H9 (cell line): ENCODE measurements at regions not wholly inside any gene's neighbourhood (a gene's known extent, or its start where the extent isn't known, plus 50 kb on each side); places are given as distances from the start of the nearest gene placed in this dataset.

Experiments
- DNase-seq: peaks from one replicate; pipeline ENCODE4 v3.0.0-alpha.2; 2017
- H2AFZ ChIP-seq: one replicate; pipeline ENCODE4 v1.6.1; 2013; ENCODE audit warnings: mild to moderate bottlenecking, low read length, control low read depth, moderate library complexity
- H2AK5ac ChIP-seq: 2 replicates; pipeline ENCODE4 v1.6.1; 2013; ENCODE audit warnings: low read length, control low read depth, mixed read lengths; ENCODE audit not compliant: insufficient read length
- H2BK120ac ChIP-seq: one replicate; pipeline ENCODE4 v1.6.1; 2013; ENCODE audit warnings: low read depth, mild to moderate bottlenecking, low read length, control low read depth, inconsistent platforms; ENCODE audit not compliant: poor library complexity, severe bottlenecking
- H2BK12ac ChIP-seq: 2 replicates; pipeline ENCODE4 v1.6.1; 2013; ENCODE audit warnings: low read length, control low read depth, mixed read lengths, low read depth; ENCODE audit not compliant: insufficient read length
- H2BK15ac ChIP-seq: 2 replicates; pipeline ENCODE4 v1.6.1; 2013; ENCODE audit warnings: low read depth, low read length, control low read depth
- H2BK20ac ChIP-seq: one replicate; pipeline ENCODE4 v1.6.1; 2013; ENCODE audit warnings: low read depth, mild to moderate bottlenecking, low read length, control low read depth, inconsistent platforms; ENCODE audit not compliant: poor library complexity, severe bottlenecking
- H2BK5ac ChIP-seq: 2 replicates; pipeline ENCODE4 v1.6.1; 2013; ENCODE audit warnings: low read length, control low read depth, mixed read lengths; ENCODE audit not compliant: insufficient read length
- H3K14ac ChIP-seq: 2 replicates; pipeline ENCODE4 v1.6.1; 2013; ENCODE audit warnings: low read length, control low read depth; ENCODE audit not compliant: insufficient read depth
- H3K18ac ChIP-seq: 2 replicates; pipeline ENCODE4 v1.6.1; 2013; ENCODE audit warnings: low read depth, mild to moderate bottlenecking, mixed read lengths, low read length, control low read depth; ENCODE audit not compliant: insufficient read length
- H3K23ac ChIP-seq: 2 replicates; pipeline ENCODE4 v1.6.1; 2013; ENCODE audit warnings: low read length, control low read depth, mixed read lengths, low read depth; ENCODE audit not compliant: insufficient read length
- H3K23me2 ChIP-seq: 2 replicates; pipeline ENCODE4 v1.6.1; 2013; ENCODE audit warnings: low read depth, mild to moderate bottlenecking, mixed read lengths, low read length, control low read depth; ENCODE audit not compliant: insufficient read length, poor library complexity, severe bottlenecking
- H3K27ac ChIP-seq: 2 replicates; pipeline ENCODE4 v1.5.1; 2013; ENCODE audit warnings: low read length, control low read depth, mixed read lengths, low read depth; ENCODE audit not compliant: insufficient read length
- H3K27me3 ChIP-seq: 2 replicates; pipeline ENCODE4 v1.6.1; 2013; ENCODE audit warnings: low read length, control low read depth, inconsistent platforms; ENCODE audit not compliant: insufficient read depth
- H3K4ac ChIP-seq: 2 replicates; pipeline ENCODE4 v1.6.1; 2013; ENCODE audit warnings: low read depth, mild to moderate bottlenecking, control low read depth, inconsistent platforms, low read length, moderate library complexity
- H3K4me1 ChIP-seq: 2 replicates; pipeline ENCODE4 v1.6.1; 2013; ENCODE audit warnings: low read length, control low read depth, inconsistent platforms; ENCODE audit not compliant: insufficient read depth
- H3K4me2 ChIP-seq: 2 replicates; pipeline ENCODE4 v1.6.1; 2013; ENCODE audit warnings: low read length, control low read depth, mixed read lengths; ENCODE audit not compliant: insufficient read length, insufficient read depth
- H3K56ac ChIP-seq: 2 replicates; pipeline ENCODE4 v1.6.1; 2013; ENCODE audit warnings: low read depth, mild to moderate bottlenecking, mixed read lengths, low read length, control low read depth; ENCODE audit not compliant: insufficient read length
- H3K79me1 ChIP-seq: 2 replicates; pipeline ENCODE4 v1.6.1; 2013; ENCODE audit warnings: low read depth, mild to moderate bottlenecking, moderate library complexity, low read length, control low read depth, inconsistent platforms; ENCODE audit not compliant: insufficient read depth, poor library complexity, severe bottlenecking
- H3K79me2 ChIP-seq: 2 replicates; pipeline ENCODE4 v1.6.1; 2013; ENCODE audit warnings: low read length, control low read depth, inconsistent platforms; ENCODE audit not compliant: insufficient read depth
- H3K9ac ChIP-seq: 2 replicates; pipeline ENCODE4 v1.6.1; 2013; ENCODE audit warnings: low read length, control low read depth, mixed read lengths; ENCODE audit not compliant: insufficient read length; ENCODE audit errors: extremely low read depth
- H3K9me3 ChIP-seq: one replicate; pipeline ENCODE4 v1.6.1; 2013; ENCODE audit warnings: low read depth, low read length, inconsistent platforms; ENCODE audit not compliant: control insufficient read depth
- H3T11ph ChIP-seq: one replicate; pipeline ENCODE4 v1.6.1; 2013; ENCODE audit warnings: mild to moderate bottlenecking, low read length, control low read depth, inconsistent platforms
- H4K20me1 ChIP-seq: one replicate; pipeline ENCODE4 v1.6.1; 2013; ENCODE audit not compliant: control insufficient read depth, insufficient read length, insufficient read depth
- H4K5ac ChIP-seq: 2 replicates; pipeline ENCODE4 v1.6.1; 2013; ENCODE audit warnings: low read depth, mild to moderate bottlenecking, mixed read lengths, low read length, control low read depth; ENCODE audit not compliant: insufficient read length
- H4K8ac ChIP-seq: replicated peaks from 2 replicates; pipeline ENCODE4 v1.6.1; 2013; ENCODE audit warnings: low read length, control low read depth, mixed read lengths, low read depth; ENCODE audit not compliant: insufficient read length
- H4K91ac ChIP-seq: 2 replicates; pipeline ENCODE4 v1.6.1; 2013; ENCODE audit warnings: low read depth, mild to moderate bottlenecking, moderate library complexity, mixed read lengths, low read length, control low read depth; ENCODE audit not compliant: insufficient read length
- H3K27ac Mint-ChIP-seq, 3 experiments: 2 replicates in 2 of 3; 3 replicates in 1 of 3; pipeline ENCODE4 v1.8.0; 2020 to 2021; ENCODE audit warnings: mixed read lengths in 3 of 3, mild to moderate bottlenecking in 1 of 3, moderate library complexity in 1 of 3
- H3K27me3 Mint-ChIP-seq: 2 replicates; pipeline ENCODE4 v1.8.0; 2021; ENCODE audit warnings: low read depth, mild to moderate bottlenecking, moderate library complexity, mixed read lengths
- H3K36me3 Mint-ChIP-seq, 3 experiments: 2 replicates in 2 of 3; 3 replicates in 1 of 3; pipeline ENCODE4 v1.8.0; 2020 to 2021; ENCODE audit warnings: low read depth in 3 of 3, mixed read lengths in 3 of 3; ENCODE audit not compliant: insufficient read depth in 1 of 3
- H3K4me1 Mint-ChIP-seq, 2 experiments: 2 replicates each; pipeline ENCODE4 v1.8.0; 2020; ENCODE audit warnings: mixed read lengths in 2 of 2
- H3K4me3 Mint-ChIP-seq, 2 experiments: 2 replicates in 1 of 2; 3 replicates in 1 of 2; pipeline ENCODE4 v1.8.0; 2020 to 2021; ENCODE audit warnings: mild to moderate bottlenecking in 2 of 2, mixed read lengths in 2 of 2, moderate library complexity in 1 of 2
- H3K9me3 Mint-ChIP-seq, 2 experiments: 2 replicates in 1 of 2; 3 replicates in 1 of 2; pipeline ENCODE4 v1.8.0; 2020; ENCODE audit warnings: mild to moderate bottlenecking in 2 of 2, mixed read lengths in 2 of 2, moderate library complexity in 1 of 2
- CTCF ChIP-seq: fragments of 200-600 bp; sonication (generic); conservative IDR thresholded peaks from 3 replicates; pipeline ENCODE4 v1.8.0; 2021; ENCODE audit warnings: antibody characterized with exemption, mild to moderate bottlenecking
- WGBS: extraction: QIAGEN DNeasy Blood & Tissue Kit; methylation state at CpG from one replicate; pipeline ENCODE4 v1.1.7; 2013; ENCODE audit warnings: missing lambda C conversion rate, low lambda C conversion rate, mixed read lengths; ENCODE audit not compliant: insufficient read length; ENCODE audit errors: extremely low coverage; 5-methylcytosine and 5-hydroxymethylcytosine counted together

GRCh38 chr20:63085151-63085861, 78.5 kb upstream of the BHLHE23 start:
- Histone ChIP-seq H3K9me3 (no peaks in the 10 kb centered on the region), H3K23ac (no peak overlapping the region)

More at GRCh38 chr20:63085151-63085861, 78.5 kb upstream of the BHLHE23 start:
- TF ChIP-seq CTCF: no peak
- Histone ChIP-seq H2AFZ (no peak overlapping the region), H3K14ac (no peak overlapping the region), H2BK5ac (no peak overlapping the region), H3K27me3 (no peaks in the 10 kb centered on the region), H3K4me2 (no peak overlapping the region), H2BK120ac (no peak overlapping the region), H4K91ac (no peak overlapping the region), H2BK20ac (no peak overlapping the region), H2AK5ac (no peak overlapping the region), H3K4me1 (no peaks in the 10 kb centered on the region), H3K4ac (no peak overlapping the region), H3K23me2 (no peaks in the 10 kb centered on the region), H3K9ac (no peak overlapping the region), H3K56ac (no peak overlapping the region), H2BK15ac (no peak overlapping the region), H3T11ph (no peak overlapping the region), H3K79me1 (no peaks in the 10 kb centered on the region), H4K20me1 (no peaks in the 10 kb centered on the region), H3K27ac (no peak overlapping the region), H4K5ac (no peak overlapping the region), H4K8ac (no peak overlapping the region), H3K18ac (no peak overlapping the region), H2BK12ac (no peak overlapping the region), H3K79me2 (no peaks in the 10 kb centered on the region)
- no CpG with 5 or more reads among the region's 34 CpGs for WGBS
- peak; percentile 28 for DNase-seq
- Mint-ChIP-seq H3K4me1 (peaks cover 2 to 5% of the 10 kb centered on the region in 2 experiments; a peak in 3 of 4 replicates), H3K36me3 (no peaks in the 10 kb centered on the region), H3K27ac (no peak overlapping the region), H3K4me3 (no peak overlapping the region; a peak in 1 of 5 replicates), H3K27me3 (peaks cover 25% of the 10 kb centered on the region), H3K9me3 (no peaks in the 10 kb centered on the region)
